Uterus (tissue), 3 donors: ENCODE measurements at regions not wholly inside any gene's neighbourhood (a gene's known extent, or its start where the extent isn't known, plus 50 kb on each side); places are given as distances from the start of the nearest gene placed in this dataset.

ENCODE experiments used
- DNase-seq, 2 donors: peaks; one replicate each; pipeline ENCODE4 v3.0.0-alpha.2; 2019 to 2020
- H3K27ac ChIP-seq, 2 donors: fragments of 200-600 bp; sonication (generic); 1 replicate in 1 of 2; 2 replicates in 1 of 2; pipeline ENCODE4 v1.5.1; 2016 to 2018
- H3K27me3 ChIP-seq, 2 donors: fragments of 200-600 bp; sonication (generic); one replicate each; pipeline ENCODE4 v1.5.1; 2018 to 2019; ENCODE audit warnings: control low read depth in 1 of 2
- H3K36me3 ChIP-seq, 2 donors: fragments of 200-600 bp; sonication (generic); one replicate each; pipeline ENCODE4 v1.5.1; 2019; ENCODE audit warnings: control low read depth in 1 of 2
- H3K4me1 ChIP-seq, 2 donors: fragments of 200-600 bp; sonication (generic); one replicate each; pipeline ENCODE4 v1.5.1; 2018 to 2019; ENCODE audit warnings: control low read depth in 1 of 2
- H3K4me3 ChIP-seq, 2 donors: fragments of 200-600 bp; sonication (generic); 1 replicate in 1 of 2; 2 replicates in 1 of 2; pipeline ENCODE4 v1.5.1; 2018 to 2019; ENCODE audit warnings: mild to moderate bottlenecking in 1 of 2
- H3K9me3 ChIP-seq, 2 donors: fragments of 200-600 bp; sonication (generic); one replicate each; pipeline ENCODE4 v1.5.1; 2019; ENCODE audit warnings: control low read depth in 1 of 2
- CTCF ChIP-seq, 4 experiments: fragments of 200-600 bp in 2 of 4; fragments of 450-650 bp in 2 of 4; sonication (generic) in 2 of 4; IDR thresholded peaks; one replicate each; pipeline ENCODE4 v1.5.1; 2016 to 2019; ENCODE audit warnings: antibody characterized with exemption in 4 of 4, mild to moderate bottlenecking in 2 of 4, moderate library complexity in 1 of 4
- POLR2A ChIP-seq, 2 donors: fragments of 450-650 bp; IDR thresholded peaks; one replicate each; pipeline ENCODE4 v1.6.1; 2016; ENCODE audit warnings: antibody characterized with exemption in 2 of 2, mild to moderate bottlenecking in 1 of 2, moderate library complexity in 1 of 2
- intact Hi-C: fragments of 100-400 bp; cut with DNase I; formaldehyde crosslinking; loops from one replicate; pipeline ENCODE4 v1.15.1; 2023; ENCODE audit warnings: low total_unique reads
- donor health status: DM: yes; HTN: yes; CAD: no.

- Histone ChIP-seq H3K27ac (no peak overlapping the region), H3K4me1 (no peaks in the 10 kb centered on the region), H3K36me3 (no peaks in the 10 kb centered on the region), H3K9me3 (no peaks in the 10 kb centered on the region), H3K4me3 (no peak overlapping the region), H3K27me3 (no peaks in the 10 kb centered on the region)
- intact Hi-C loops = no loop called here
- TF ChIP-seq CTCF (IDR thresholded peaks at IDR 0.05) = no peak
- TF ChIP-seq POLR2A (IDR thresholded peaks at IDR 0.05) = no peak
- no peak for DNase-seq
Observed at GRCh38 chr15:98455904-98456303, 192.4 kb upstream of the IGF1R start.

- H3K9me3 ChIP-seq = no peaks in the 10 kb centered on the region
- H3K4me3 ChIP-seq = no peak overlapping the region
- H3K27me3 ChIP-seq = no peaks in the 10 kb centered on the region
- TF ChIP-seq POLR2A (IDR thresholded peaks at IDR 0.05) (no peak), CTCF (IDR thresholded peaks at IDR 0.05) (no peak)
- no peak overlapping the region for H3K27ac ChIP-seq
- no peaks in the 10 kb centered on the region for H3K4me1 ChIP-seq
- intact Hi-C loops = no loop called here
- no peaks in the 10 kb centered on the region for H3K36me3 ChIP-seq
- DNase-seq = no peak
Observed at GRCh38 chr15:98476559-98476958, 171.8 kb upstream of the IGF1R start.

- DNase-seq = no peak
- no peaks in the 10 kb centered on the region for H3K27me3 ChIP-seq
- TF ChIP-seq CTCF (IDR thresholded peaks at IDR 0.05) (no peak), POLR2A (IDR thresholded peaks at IDR 0.05) (no peak)
- intact Hi-C loops = no loop called here
- H3K36me3 ChIP-seq = no peaks in the 10 kb centered on the region
- no peak overlapping the region for H3K27ac ChIP-seq
- no peaks in the 10 kb centered on the region for H3K9me3 ChIP-seq
- H3K4me3 ChIP-seq = no peak overlapping the region
- H3K4me1 ChIP-seq = no peaks in the 10 kb centered on the region
Observed at GRCh38 chr15:98480844-98481243, 167.5 kb upstream of the IGF1R start.

- no peaks in the 10 kb centered on the region for H3K4me1 ChIP-seq
- no peak overlapping the region for H3K4me3 ChIP-seq
- H3K9me3 ChIP-seq = no peaks in the 10 kb centered on the region
- intact Hi-C loops = no loop called here
- H3K27me3 ChIP-seq = no peaks in the 10 kb centered on the region
- no peak overlapping the region for H3K27ac ChIP-seq
- TF ChIP-seq POLR2A (IDR thresholded peaks at IDR 0.05) (no peak), CTCF (IDR thresholded peaks at IDR 0.05) (no peak)
- DNase-seq = no peak
- no peaks in the 10 kb centered on the region for H3K36me3 ChIP-seq
Observed at GRCh38 chr15:98483575-98484130, 164.7 kb upstream of the IGF1R start.

- no peaks in the 10 kb centered on the region for H3K4me1 ChIP-seq
- H3K9me3 ChIP-seq = no peaks in the 10 kb centered on the region
- no peak overlapping the region for H3K27ac ChIP-seq
- TF ChIP-seq CTCF (IDR thresholded peaks at IDR 0.05) (no peak), POLR2A (IDR thresholded peaks at IDR 0.05) (no peak)
- no peak overlapping the region for H3K4me3 ChIP-seq
- intact Hi-C loops = no loop called here
- H3K36me3 ChIP-seq = no peaks in the 10 kb centered on the region
- no peaks in the 10 kb centered on the region for H3K27me3 ChIP-seq
- no peak for DNase-seq
Observed at GRCh38 chr15:98484914-98485313, 163.4 kb upstream of the IGF1R start.
